NT2/D1 (cell line): ENCODE measurements at regions not wholly inside any gene's neighbourhood (a gene's known extent, or its start where the extent isn't known, plus 50 kb on each side); places are given as distances from the start of the nearest gene placed in this dataset.

Experiments
- SUZ12 ChIP-seq: IDR thresholded peaks from 2 replicates; pipeline ENCODE4 v1.6.1; 2011; ENCODE audit not compliant: insufficient read length, insufficient read depth; ENCODE audit errors: extremely low read depth
- YY1 ChIP-seq: IDR thresholded peaks from 2 replicates; pipeline ENCODE4 v1.6.1; 2011; ENCODE audit not compliant: insufficient read length, insufficient read depth

GRCh38 chr2:145116056-145116455, 596.1 kb upstream of the ZEB2 start:
- TF ChIP-seq YY1 (no peak), SUZ12 (no peak)
